ENCODE measurements at regions not wholly inside any gene's neighbourhood (a gene's known extent, or its start where the extent isn't known, plus 50 kb on each side); places are given as distances from the start of the nearest gene placed in this dataset.

DNA sequence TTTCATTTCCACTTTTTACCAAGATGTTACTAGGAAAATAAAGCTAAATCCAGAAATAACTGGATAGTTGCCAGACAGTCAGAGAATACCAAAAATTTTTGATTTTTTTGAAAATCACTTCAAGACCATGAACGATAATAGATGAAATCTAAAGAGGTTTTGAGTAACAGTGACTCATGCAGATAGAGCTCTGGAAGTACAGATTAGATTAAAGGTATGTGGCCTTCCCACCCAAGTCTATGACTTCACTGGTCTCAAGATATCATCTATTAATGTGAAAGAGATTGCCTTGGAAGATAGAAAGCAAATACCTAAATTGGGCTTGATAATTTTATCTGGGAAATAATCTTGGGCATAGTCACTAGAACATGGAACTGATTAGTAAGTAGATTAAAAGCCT is 415.9 kb downstream of the METTL15 start:
- H3K4me3 Mint-ChIP-seq: no peak overlapping the region
- POLR2A ChIA-PET: no interaction called here
- DNase-seq (no peak), ATAC-seq (ENCODE audit: low read depth) (no peak)
- H3K4me1 Mint-ChIP-seq: no peaks in the 10 kb centered on the region
- no peaks in the 10 kb centered on the region for H3K79me2 ChIP-seq (ENCODE audit: control insufficient read depth, insufficient read depth, low read length)
- no peaks in the 10 kb centered on the region for H3K36me3 ChIP-seq (replicated peaks in 1 of 2; ENCODE audit: control extremely low read depth in 1 of 2, control insufficient read depth in 1 of 2, extremely low read depth in 1 of 2, insufficient read depth in 2 of 2, low read length in 1 of 2)
- no CpG with 5 or more reads among the region's 1 CpG for WGBS (ENCODE audit: insufficient coverage)
- peaks cover 4 to 15% (median 10%) of the 10 kb centered on the region in 3 donors for H3K9me3 ChIP-seq (ENCODE audit: control extremely low read depth in 1 of 3, control insufficient read depth in 2 of 3, insufficient read depth in 1 of 3, low read length in 2 of 3)
- no peaks in the 10 kb centered on the region for H4K20me1 ChIP-seq (ENCODE audit: control insufficient read depth, insufficient read depth, low read length, poor library complexity, severe bottlenecking)
- CTCF ChIA-PET: no interaction called here
- H3K4me1 ChIP-seq (ENCODE audit: control insufficient read depth in 2 of 2, insufficient read depth in 2 of 2, low read length in 2 of 2): no peaks in the 10 kb centered on the region
- no peak for TF ChIP-seq EZH2 (IDR thresholded peaks at IDR 0.05; ENCODE audit: borderline replicate concordance, insufficient read depth, low read depth, low read length, poor library complexity, severe bottlenecking)
- TF ChIP-seq, protein P1, sequence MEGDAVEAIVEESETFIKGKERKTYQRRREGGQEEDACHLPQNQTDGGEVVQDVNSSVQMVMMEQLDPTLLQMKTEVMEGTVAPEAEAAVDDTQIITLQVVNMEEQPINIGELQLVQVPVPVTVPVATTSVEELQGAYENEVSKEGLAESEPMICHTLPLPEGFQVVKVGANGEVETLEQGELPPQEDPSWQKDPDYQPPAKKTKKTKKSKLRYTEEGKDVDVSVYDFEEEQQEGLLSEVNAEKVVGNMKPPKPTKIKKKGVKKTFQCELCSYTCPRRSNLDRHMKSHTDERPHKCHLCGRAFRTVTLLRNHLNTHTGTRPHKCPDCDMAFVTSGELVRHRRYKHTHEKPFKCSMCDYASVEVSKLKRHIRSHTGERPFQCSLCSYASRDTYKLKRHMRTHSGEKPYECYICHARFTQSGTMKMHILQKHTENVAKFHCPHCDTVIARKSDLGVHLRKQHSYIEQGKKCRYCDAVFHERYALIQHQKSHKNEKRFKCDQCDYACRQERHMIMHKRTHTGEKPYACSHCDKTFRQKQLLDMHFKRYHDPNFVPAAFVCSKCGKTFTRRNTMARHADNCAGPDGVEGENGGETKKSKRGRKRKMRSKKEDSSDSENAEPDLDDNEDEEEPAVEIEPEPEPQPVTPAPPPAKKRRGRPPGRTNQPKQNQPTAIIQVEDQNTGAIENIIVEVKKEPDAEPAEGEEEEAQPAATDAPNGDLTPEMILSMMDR (IDR thresholded peaks at IDR 0.05): no peak
- H3K27ac Mint-ChIP-seq: no peak overlapping the region
- no peak overlapping the region for H3K4me3 ChIP-seq (ENCODE audit: control extremely low read depth in 1 of 5, extremely low read depth in 1 of 5, insufficient read depth in 1 of 5, low read depth in 2 of 5, low read length in 4 of 5)
- no peak overlapping the region for H2AFZ ChIP-seq (ENCODE audit: insufficient read depth, low read depth, low read length, poor library complexity, severe bottlenecking)
- no peak overlapping the region for H3K4me2 ChIP-seq (replicated peaks; ENCODE audit: low read depth, low read length, poor library complexity, severe bottlenecking)
- no peaks in the 10 kb centered on the region for H3K27me3 Mint-ChIP-seq
- peaks cover 5% of the 10 kb centered on the region for H3K9me3 Mint-ChIP-seq (ENCODE audit: insufficient read depth)
- intact Hi-C loops (cut with micrococcal nuclease): no loop called here
- H3K27me3 ChIP-seq (replicated peaks in 1 of 4; ENCODE audit: control extremely low read depth in 1 of 4, control insufficient read depth in 3 of 4, insufficient read depth in 4 of 4, low read length in 3 of 4): no peaks in the 10 kb centered on the region
- no peak overlapping the region for H3K27ac ChIP-seq (ENCODE audit: low read length in 2 of 2)
- no peak overlapping the region for H3K9ac ChIP-seq (ENCODE audit: low read length)

- Histone ChIP-seq H4K20me1 (ENCODE audit: control insufficient read depth, insufficient read depth, low read length, poor library complexity, severe bottlenecking) (no peaks in the 10 kb centered on the region), H3K4me2 (replicated peaks; ENCODE audit: low read depth, low read length, poor library complexity, severe bottlenecking) (no peak overlapping the region), H3K79me2 (ENCODE audit: control insufficient read depth, insufficient read depth, low read length) (no peaks in the 10 kb centered on the region), H3K27me3 (replicated peaks in 1 of 4; ENCODE audit: control extremely low read depth in 1 of 4, control insufficient read depth in 3 of 4, insufficient read depth in 4 of 4, low read length in 3 of 4) (no peaks in the 10 kb centered on the region), H3K4me1 (ENCODE audit: control insufficient read depth in 2 of 2, insufficient read depth in 2 of 2, low read length in 2 of 2) (no peaks in the 10 kb centered on the region), H3K27ac (ENCODE audit: low read length in 2 of 2) (no peak overlapping the region), H3K36me3 (replicated peaks in 1 of 2; ENCODE audit: control extremely low read depth in 1 of 2, control insufficient read depth in 1 of 2, extremely low read depth in 1 of 2, insufficient read depth in 2 of 2, low read length in 1 of 2) (no peaks in the 10 kb centered on the region), H3K9ac (ENCODE audit: low read length) (no peak overlapping the region), H3K9me3 (ENCODE audit: control extremely low read depth in 1 of 3, control insufficient read depth in 2 of 3, insufficient read depth in 1 of 3, low read length in 2 of 3) (peaks cover 0 to 13% (median 3%) of the 10 kb centered on the region in 3 donors), H3K4me3 (ENCODE audit: control extremely low read depth in 1 of 5, extremely low read depth in 1 of 5, insufficient read depth in 1 of 5, low read depth in 2 of 5, low read length in 4 of 5) (no peak overlapping the region), H2AFZ (ENCODE audit: insufficient read depth, low read depth, low read length, poor library complexity, severe bottlenecking) (no peak overlapping the region)
- CTCF ChIA-PET: no interaction called here
- no peak for ATAC-seq (ENCODE audit: low read depth)
- intact Hi-C loops (cut with micrococcal nuclease): no loop called here
- Mint-ChIP-seq H3K4me1 (no peaks in the 10 kb centered on the region), H3K4me3 (no peak overlapping the region), H3K27ac (no peak overlapping the region), H3K9me3 (ENCODE audit: insufficient read depth) (peaks cover 3% of the 10 kb centered on the region), H3K27me3 (no peaks in the 10 kb centered on the region)
- no peak for DNase-seq
- WGBS (ENCODE audit: insufficient coverage): 83% methylated on average over 2 of the region's 2 CpGs
- TF ChIP-seq, protein P1 (IDR thresholded peaks at IDR 0.05): no peak
- no peak for TF ChIP-seq EZH2 (IDR thresholded peaks at IDR 0.05; ENCODE audit: borderline replicate concordance, insufficient read depth, low read depth, low read length, poor library complexity, severe bottlenecking)
- POLR2A ChIA-PET: no interaction called here
These were observed 412.9 kb downstream of the METTL15 start for GRCh38 chr11:28521075-28521474.

Measured in B cell (primary cell).